Lung (tissue), 11 donors: ENCODE measurements at regions not wholly inside any gene's neighbourhood (a gene's known extent, or its start where the extent isn't known, plus 50 kb on each side); places are given as distances from the start of the nearest gene placed in this dataset.

Experiments
- ATAC-seq: fragments of 200-7000 bp; cut with Tn5 transposase; one replicate; pipeline ENCODE4 v1.9.1; 2020; ENCODE audit warnings: moderate number of reproducible peaks; ENCODE audit not compliant: insufficient read depth, low FRiP score
- DNase-seq, 3 donors: peaks; one replicate each; pipeline ENCODE4 v3.0.0-alpha.2; 2013 to 2017
- H3K27ac ChIP-seq, 2 donors: one replicate each; pipeline ENCODE4 v1.5.1; 2013; ENCODE audit warnings: mild to moderate bottlenecking in 2 of 2, moderate library complexity in 2 of 2, control low read depth in 1 of 2, inconsistent platforms in 1 of 2, low read depth in 1 of 2, low read length in 1 of 2
- H3K27me3 ChIP-seq, 3 donors: one replicate each; pipeline ENCODE4 v1.5.1; 2013; ENCODE audit warnings: low read length in 2 of 3; ENCODE audit not compliant: control insufficient read depth in 3 of 3, insufficient read depth in 3 of 3
- H3K36me3 ChIP-seq, 4 donors: one replicate each; pipeline ENCODE4 v1.5.1; 2013; ENCODE audit warnings: low read length in 4 of 4, mild to moderate bottlenecking in 1 of 4, moderate library complexity in 1 of 4; ENCODE audit not compliant: control insufficient read depth in 4 of 4, insufficient read depth in 4 of 4
- H3K4me1 ChIP-seq, 5 donors: one replicate each; pipeline ENCODE4 v1.5.1; 2013; ENCODE audit warnings: low read length in 5 of 5, mild to moderate bottlenecking in 2 of 5, moderate library complexity in 1 of 5; ENCODE audit not compliant: control insufficient read depth in 5 of 5, insufficient read depth in 5 of 5
- H3K4me3 ChIP-seq: one replicate; pipeline ENCODE4 v1.5.1; 2013; ENCODE audit warnings: mild to moderate bottlenecking, control low read depth, moderate library complexity
- H3K9ac ChIP-seq, 2 donors: one replicate each; pipeline ENCODE4 v1.5.1; 2013; ENCODE audit warnings: low read length in 2 of 2, control low read depth in 1 of 2; ENCODE audit not compliant: insufficient read depth in 1 of 2
- H3K9me3 ChIP-seq, 4 donors: one replicate each; pipeline ENCODE4 v1.5.1; 2013; ENCODE audit warnings: low read length in 3 of 4, mild to moderate bottlenecking in 1 of 4, moderate library complexity in 1 of 4; ENCODE audit not compliant: control insufficient read depth in 4 of 4, insufficient read depth in 3 of 4
- CTCF ChIP-seq: IDR thresholded peaks from 2 replicates; pipeline ENCODE4 v1.5.1; 2012; ENCODE audit warnings: mild to moderate bottlenecking; ENCODE audit errors: control extremely low read depth, extremely low read depth
- WGBS, 2 donors: extraction: QIAGEN DNeasy Blood & Tissue Kit; methylation state at CpG; one replicate each; pipeline ENCODE4 v1.1.7; 2013; 5-methylcytosine and 5-hydroxymethylcytosine counted together
- donor health status: control.
- donor health status: control.
- donor health status: Bipolar disorder and iron deficiency.
- donor health status: healthy.
- donor health status: DM: yes; HTN: yes; CAD: no.

GRCh38 chr5:57408285-57408684 is 74.3 kb downstream of the ACTBL2 start:
- ATAC-seq (no peak), DNase-seq (no peak)
- no peak overlapping the region for H3K27ac ChIP-seq
- no peaks in the 10 kb centered on the region for H3K36me3 ChIP-seq
- H3K9ac ChIP-seq = no peak overlapping the region
- WGBS, 2 donors = 92 to 93% methylated on average over 5 of the region's 5 CpGs
- no peaks in the 10 kb centered on the region for H3K9me3 ChIP-seq
- no peak for TF ChIP-seq CTCF
- H3K4me3 ChIP-seq = no peak overlapping the region
- H3K27me3 ChIP-seq = no peaks in the 10 kb centered on the region
- H3K4me1 ChIP-seq = peaks cover 0 to 74% (median 34%) of the 10 kb centered on the region in 5 donors

GRCh38 chr5:57407391-57407790 is 75.2 kb downstream of the ACTBL2 start:
- no peaks in the 10 kb centered on the region for H3K27me3 ChIP-seq
- H3K4me3 ChIP-seq = no peak overlapping the region
- DNase-seq (no peak), ATAC-seq (no peak)
- peaks cover 0 to 69% (median 31%) of the 10 kb centered on the region in 5 donors for H3K4me1 ChIP-seq
- TF ChIP-seq CTCF = no peak
- H3K9me3 ChIP-seq = no peaks in the 10 kb centered on the region
- no peak overlapping the region for H3K9ac ChIP-seq
- no peaks in the 10 kb centered on the region for H3K36me3 ChIP-seq
- H3K27ac ChIP-seq = no peak overlapping the region
- WGBS, 2 donors = 79 to 80% methylated on average over 5 of the region's 5 CpGs

- Histone ChIP-seq H3K4me3 (no peak overlapping the region), H3K9me3 (no peaks in the 10 kb centered on the region), H3K27me3 (no peaks in the 10 kb centered on the region), H3K36me3 (no peaks in the 10 kb centered on the region), H3K4me1 (peaks cover 0 to 63% (median 30%) of the 10 kb centered on the region in 5 donors), H3K9ac (no peak overlapping the region), H3K27ac (no peak overlapping the region)
- 81 to 85% methylated on average over 2 of the region's 2 CpGs for WGBS, 2 donors
- no peak for ATAC-seq
- TF ChIP-seq CTCF = no peak
- peak in 1 of 3 donors; percentile 62 for DNase-seq
Measured at GRCh38 chr5:57406641-57407040, 76.0 kb downstream of the ACTBL2 start.

GRCh38 chr5:57405984-57406383 is 76.6 kb downstream of the ACTBL2 start:
- ATAC-seq (no peak), DNase-seq (peak in 2 of 3 donors; percentile 64 to 88)
- Histone ChIP-seq H3K9me3 (no peaks in the 10 kb centered on the region), H3K27ac (peak overlapping the region in 1 of 2 donors; percentile 56), H3K4me1 (peaks cover 0 to 57% (median 26%) of the 10 kb centered on the region in 5 donors), H3K9ac (no peak overlapping the region), H3K4me3 (no peak overlapping the region), H3K27me3 (no peaks in the 10 kb centered on the region), H3K36me3 (no peaks in the 10 kb centered on the region)
- no peak for TF ChIP-seq CTCF
